K562 (cell line): ENCODE measurements at regions not wholly inside any gene's neighbourhood (a gene's known extent, or its start where the extent isn't known, plus 50 kb on each side); places are given as distances from the start of the nearest gene placed in this dataset.
A peak's percentile ranks its signal among the peaks of the same experiment; 100 is the strongest.

Experiments used
- EGR1 ChIP-seq: fragments of 450-650 bp; conservative IDR thresholded peaks from 2 replicates; pipeline ENCODE4 v1.6.1; 2017; ENCODE audit warnings: mild to moderate bottlenecking
- ETV1 ChIP-seq: fragments of 450-650 bp; conservative IDR thresholded peaks from 2 replicates; pipeline ENCODE4 v1.6.1; 2016; ENCODE audit warnings: missing genetic modification characterization, control low read depth, low read depth, missing compliant biosample characterization
- ETV5 ChIP-seq: sonication (generic); formaldehyde crosslinking; IDR thresholded peaks from 2 replicates; pipeline ENCODE4 v1.4.0; 2020; ENCODE audit warnings: low read depth, mild to moderate bottlenecking, missing genetic modification reagents
- FOXA3 ChIP-seq, 2 experiments: fragments of 450-650 bp in 1 of 2; sonication (generic) in 1 of 2; formaldehyde crosslinking; IDR thresholded peaks in 1 of 2; conservative IDR thresholded peaks in 1 of 2; 2 replicates each; pipeline versions ENCODE4 v1.4.0 to v1.8.0; 2020 to 2022; ENCODE audit warnings: mild to moderate bottlenecking in 2 of 2, missing genetic modification reagents in 1 of 2
- HDAC3 ChIP-seq: fragments of 450-650 bp; IDR thresholded peaks from 2 replicates; pipeline ENCODE4 v1.6.1; 2018; ENCODE audit warnings: borderline replicate concordance, mild to moderate bottlenecking, moderate library complexity; ENCODE audit not compliant: partially characterized antibody
- HMG20A ChIP-seq: fragments of 450-650 bp; formaldehyde crosslinking; conservative IDR thresholded peaks from 2 replicates; pipeline ENCODE4 v1.4.0; 2020; ENCODE audit warnings: mild to moderate bottlenecking, mixed read lengths
- NR2C2 ChIP-seq, 2 experiments: fragments of 200-800 bp in 1 of 2; sonication (Bioruptor generic) in 1 of 2; sonication (generic) in 1 of 2; formaldehyde crosslinking in 1 of 2; IDR thresholded peaks; 2 replicates each; pipeline versions ENCODE4 v1.6.1 to v1.8.0; 2016 to 2022; ENCODE audit warnings: mild to moderate bottlenecking in 1 of 2, missing compliant biosample characterization in 1 of 2, missing genetic modification characterization in 1 of 2, missing genetic modification reagents in 1 of 2
- SMAD1 ChIP-seq: fragments of 150-350 bp; IDR thresholded peaks from 2 replicates; pipeline ENCODE4 v1.6.1; 2014; ENCODE audit warnings: low read length, low read depth; ENCODE audit not compliant: partially characterized antibody
- TEAD1 ChIP-seq, 2 experiments: fragments of 450-650 bp in 1 of 2; sonication (generic) in 1 of 2; formaldehyde crosslinking; IDR thresholded peaks; 2 replicates each; pipeline versions ENCODE4 v1.4.0 to v1.8.0; 2020 to 2022; ENCODE audit warnings: mild to moderate bottlenecking in 2 of 2, missing genetic modification reagents in 1 of 2
- TF ChIP-seq, protein P1 (sequence below): fragments of 450-650 bp; IDR thresholded peaks from 2 replicates; pipeline ENCODE4 v1.7.0; 2016; ENCODE audit warnings: borderline replicate concordance
- TF ChIP-seq, protein P2 (sequence below), 2 experiments: fragments of 450-650 bp; conservative IDR thresholded peaks; 2 replicates each; pipeline ENCODE4 v1.6.1; 2017; ENCODE audit warnings: mild to moderate bottlenecking in 2 of 2, moderate library complexity in 2 of 2
- TF ChIP-seq, protein P3 (sequence below): fragments of 450-650 bp; formaldehyde crosslinking; IDR thresholded peaks from 2 replicates; pipeline ENCODE4 v1.4.0; 2020; ENCODE audit warnings: mild to moderate bottlenecking, moderate library complexity
- TF ChIP-seq, protein P4 (sequence below), 2 experiments: fragments of 450-650 bp in 1 of 2; sonication (generic) in 1 of 2; formaldehyde crosslinking in 1 of 2; IDR thresholded peaks in 1 of 2; conservative IDR thresholded peaks in 1 of 2; 2 replicates each; pipeline versions ENCODE4 v1.6.1 to v1.8.1; 2016 to 2023; ENCODE audit warnings: mild to moderate bottlenecking in 2 of 2, moderate library complexity in 2 of 2, inconsistent platforms in 1 of 2, missing genetic modification reagents in 1 of 2
- TF ChIP-seq, protein P5 (sequence below): sonication (generic); formaldehyde crosslinking; IDR thresholded peaks from 2 replicates; pipeline ENCODE4 v1.8.1; 2023; ENCODE audit warnings: mild to moderate bottlenecking, missing genetic modification reagents
- TF ChIP-seq, protein P6 (sequence below): sonication (generic); formaldehyde crosslinking; IDR thresholded peaks from 2 replicates; pipeline ENCODE4 v1.8.0; 2022; ENCODE audit warnings: mild to moderate bottlenecking, missing genetic modification reagents

DNA sequence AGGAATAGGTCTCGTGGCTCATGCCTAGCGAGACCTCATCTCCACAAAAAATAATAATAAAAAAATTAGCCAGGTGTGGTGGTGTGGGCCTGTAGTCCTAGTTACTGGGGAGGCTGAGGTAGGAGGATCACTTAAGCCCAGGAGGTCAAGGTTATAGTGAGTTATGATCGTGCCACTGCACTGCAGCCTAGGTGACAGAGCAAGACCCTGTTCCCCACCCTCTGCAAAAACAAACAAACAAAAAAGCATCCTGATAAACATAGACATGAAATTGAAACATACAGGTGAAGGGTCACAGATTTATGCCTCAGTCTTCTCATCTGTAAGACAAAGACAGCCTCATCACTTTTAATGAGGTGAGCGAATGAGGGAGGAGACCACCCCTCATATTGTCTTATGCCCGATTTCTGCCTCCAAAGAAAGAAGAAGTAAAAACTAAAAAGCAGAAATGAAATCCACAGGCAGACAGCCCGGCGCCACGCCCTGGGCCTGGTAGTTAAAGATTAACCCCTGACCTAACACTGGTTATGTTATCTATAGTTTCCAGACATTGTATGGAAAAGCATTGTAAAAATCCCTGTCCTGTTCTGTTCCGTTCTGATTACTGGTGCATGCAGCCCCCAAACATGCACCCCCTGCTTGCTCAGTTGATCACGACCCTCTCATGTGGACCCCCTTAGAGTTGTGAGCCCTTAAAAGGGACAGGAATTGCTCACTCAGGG lies 138.5 kb downstream of the OR2B2 start (continued):
- peak; percentile 74 for TF ChIP-seq SMAD1
- TF ChIP-seq, protein P1, sequence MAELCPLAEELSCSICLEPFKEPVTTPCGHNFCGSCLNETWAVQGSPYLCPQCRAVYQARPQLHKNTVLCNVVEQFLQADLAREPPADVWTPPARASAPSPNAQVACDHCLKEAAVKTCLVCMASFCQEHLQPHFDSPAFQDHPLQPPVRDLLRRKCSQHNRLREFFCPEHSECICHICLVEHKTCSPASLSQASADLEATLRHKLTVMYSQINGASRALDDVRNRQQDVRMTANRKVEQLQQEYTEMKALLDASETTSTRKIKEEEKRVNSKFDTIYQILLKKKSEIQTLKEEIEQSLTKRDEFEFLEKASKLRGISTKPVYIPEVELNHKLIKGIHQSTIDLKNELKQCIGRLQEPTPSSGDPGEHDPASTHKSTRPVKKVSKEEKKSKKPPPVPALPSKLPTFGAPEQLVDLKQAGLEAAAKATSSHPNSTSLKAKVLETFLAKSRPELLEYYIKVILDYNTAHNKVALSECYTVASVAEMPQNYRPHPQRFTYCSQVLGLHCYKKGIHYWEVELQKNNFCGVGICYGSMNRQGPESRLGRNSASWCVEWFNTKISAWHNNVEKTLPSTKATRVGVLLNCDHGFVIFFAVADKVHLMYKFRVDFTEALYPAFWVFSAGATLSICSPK, result 0 out of 2 replicates have a peak, but pooled peaks have one; percentile 17
- TF ChIP-seq FOXA3 (CRISPR knock-in tag; conservative IDR thresholded peaks at IDR 0.05 in 1 of 2, IDR thresholded peaks at IDR 0.05 in 1 of 2), result peak in 1 of 2 experiments; percentile 47; a peak in 2 of 4 replicates
- TF ChIP-seq HDAC3, result peak; percentile 92
- peak; percentile 41 to 86; a peak in 2 of 4 replicates for TF ChIP-seq TEAD1 (CRISPR knock-in tag; IDR thresholded peaks at IDR 0.05)
- 0 out of 2 replicates have a peak, but pooled peaks have one; percentile 56 for TF ChIP-seq HMG20A (CRISPR knock-in tag)
- TF ChIP-seq ETV1 (tag), result peak; percentile 56; the same call in 1 of the 2 replicates
- TF ChIP-seq EGR1, result 0 out of 2 replicates have a peak, but pooled peaks have one; percentile 5
- TF ChIP-seq, protein P2, sequence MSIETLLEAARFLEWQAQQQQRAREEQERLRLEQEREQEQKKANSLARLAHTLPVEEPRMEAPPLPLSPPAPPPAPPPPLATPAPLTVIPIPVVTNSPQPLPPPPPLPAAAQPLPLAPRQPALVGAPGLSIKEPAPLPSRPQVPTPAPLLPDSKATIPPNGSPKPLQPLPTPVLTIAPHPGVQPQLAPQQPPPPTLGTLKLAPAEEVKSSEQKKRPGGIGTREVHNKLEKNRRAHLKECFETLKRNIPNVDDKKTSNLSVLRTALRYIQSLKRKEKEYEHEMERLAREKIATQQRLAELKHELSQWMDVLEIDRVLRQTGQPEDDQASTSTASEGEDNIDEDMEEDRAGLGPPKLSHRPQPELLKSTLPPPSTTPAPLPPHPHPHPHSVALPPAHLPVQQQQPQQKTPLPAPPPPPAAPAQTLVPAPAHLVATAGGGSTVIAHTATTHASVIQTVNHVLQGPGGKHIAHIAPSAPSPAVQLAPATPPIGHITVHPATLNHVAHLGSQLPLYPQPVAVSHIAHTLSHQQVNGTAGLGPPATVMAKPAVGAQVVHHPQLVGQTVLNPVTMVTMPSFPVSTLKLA (conservative IDR thresholded peaks at IDR 0.05), result peak in 1 of 2 experiments; percentile 75; a peak in 2 of 4 replicates
- TF ChIP-seq ETV5 (CRISPR knock-in tag), result peak; percentile 87
- TF ChIP-seq, protein P3, sequence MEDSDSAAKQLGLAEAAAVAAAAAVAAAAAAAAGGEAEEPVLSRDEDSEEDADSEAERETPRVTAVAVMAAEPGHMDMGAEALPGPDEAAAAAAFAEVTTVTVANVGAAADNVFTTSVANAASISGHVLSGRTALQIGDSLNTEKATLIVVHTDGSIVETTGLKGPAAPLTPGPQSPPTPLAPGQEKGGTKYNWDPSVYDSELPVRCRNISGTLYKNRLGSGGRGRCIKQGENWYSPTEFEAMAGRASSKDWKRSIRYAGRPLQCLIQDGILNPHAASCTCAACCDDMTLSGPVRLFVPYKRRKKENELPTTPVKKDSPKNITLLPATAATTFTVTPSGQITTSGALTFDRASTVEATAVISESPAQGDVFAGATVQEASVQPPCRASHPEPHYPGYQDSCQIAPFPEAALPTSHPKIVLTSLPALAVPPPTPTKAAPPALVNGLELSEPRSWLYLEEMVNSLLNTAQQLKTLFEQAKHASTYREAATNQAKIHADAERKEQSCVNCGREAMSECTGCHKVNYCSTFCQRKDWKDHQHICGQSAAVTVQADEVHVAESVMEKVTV (CRISPR knock-in tag), result 0 out of 2 replicates have a peak, but pooled peaks have one; percentile 30
- TF ChIP-seq, protein P4, sequence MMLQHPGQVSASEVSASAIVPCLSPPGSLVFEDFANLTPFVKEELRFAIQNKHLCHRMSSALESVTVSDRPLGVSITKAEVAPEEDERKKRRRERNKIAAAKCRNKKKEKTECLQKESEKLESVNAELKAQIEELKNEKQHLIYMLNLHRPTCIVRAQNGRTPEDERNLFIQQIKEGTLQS (IDR thresholded peaks at IDR 0.05), result peak; percentile 41; the same call in 1 of the 2 replicates
- TF ChIP-seq, protein P4 (CRISPR knock-in tag; conservative IDR thresholded peaks at IDR 0.05), result peak; percentile 65; the same call in 1 of the 2 replicates
- TF ChIP-seq, protein P5, sequence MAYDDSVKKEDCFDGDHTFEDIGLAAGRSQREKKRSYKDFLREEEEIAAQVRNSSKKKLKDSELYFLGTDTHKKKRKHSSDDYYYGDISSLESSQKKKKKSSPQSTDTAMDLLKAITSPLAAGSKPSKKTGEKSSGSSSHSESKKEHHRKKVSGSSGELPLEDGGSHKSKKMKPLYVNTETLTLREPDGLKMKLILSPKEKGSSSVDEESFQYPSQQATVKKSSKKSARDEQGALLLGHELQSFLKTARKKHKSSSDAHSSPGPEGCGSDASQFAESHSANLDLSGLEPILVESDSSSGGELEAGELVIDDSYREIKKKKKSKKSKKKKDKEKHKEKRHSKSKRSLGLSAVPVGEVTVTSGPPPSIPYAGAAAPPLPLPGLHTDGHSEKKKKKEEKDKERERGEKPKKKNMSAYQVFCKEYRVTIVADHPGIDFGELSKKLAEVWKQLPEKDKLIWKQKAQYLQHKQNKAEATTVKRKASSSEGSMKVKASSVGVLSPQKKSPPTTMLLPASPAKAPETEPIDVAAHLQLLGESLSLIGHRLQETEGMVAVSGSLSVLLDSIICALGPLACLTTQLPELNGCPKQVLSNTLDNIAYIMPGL, result peak; percentile 51; the same call in 1 of the 2 replicates
- TF ChIP-seq, protein P6, sequence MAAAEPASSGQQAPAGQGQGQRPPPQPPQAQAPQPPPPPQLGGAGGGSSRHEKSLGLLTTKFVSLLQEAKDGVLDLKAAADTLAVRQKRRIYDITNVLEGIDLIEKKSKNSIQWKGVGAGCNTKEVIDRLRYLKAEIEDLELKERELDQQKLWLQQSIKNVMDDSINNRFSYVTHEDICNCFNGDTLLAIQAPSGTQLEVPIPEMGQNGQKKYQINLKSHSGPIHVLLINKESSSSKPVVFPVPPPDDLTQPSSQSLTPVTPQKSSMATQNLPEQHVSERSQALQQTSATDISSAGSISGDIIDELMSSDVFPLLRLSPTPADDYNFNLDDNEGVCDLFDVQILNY (CRISPR knock-in tag), result 0 out of 2 replicates have a peak, but pooled peaks have one; percentile 45
- TF ChIP-seq NR2C2 (CRISPR knock-in tag; IDR thresholded peaks at IDR 0.05), result peak; percentile 58; the same call in 1 of the 2 replicates
- TF ChIP-seq NR2C2 (tag; IDR thresholded peaks at IDR 0.05), result peak; percentile 76; the same call in 1 of the 2 replicates
